NCI-H2107 (cell line): ENCODE measurements at regions not wholly inside any gene's neighbourhood (a gene's known extent, or its start where the extent isn't known, plus 50 kb on each side); places are given as distances from the start of the nearest gene placed in this dataset.
"Not testable (repeated sequence)": the region's sequence is repeated elsewhere in the genome, so short reads cannot be mapped to it uniquely, and the experiment has no call there.

Experiments used
- DNase-seq: peaks from one replicate; lab custom pipeline; 2025; lab: John Stamatoyannopoulos, UW

DNA sequence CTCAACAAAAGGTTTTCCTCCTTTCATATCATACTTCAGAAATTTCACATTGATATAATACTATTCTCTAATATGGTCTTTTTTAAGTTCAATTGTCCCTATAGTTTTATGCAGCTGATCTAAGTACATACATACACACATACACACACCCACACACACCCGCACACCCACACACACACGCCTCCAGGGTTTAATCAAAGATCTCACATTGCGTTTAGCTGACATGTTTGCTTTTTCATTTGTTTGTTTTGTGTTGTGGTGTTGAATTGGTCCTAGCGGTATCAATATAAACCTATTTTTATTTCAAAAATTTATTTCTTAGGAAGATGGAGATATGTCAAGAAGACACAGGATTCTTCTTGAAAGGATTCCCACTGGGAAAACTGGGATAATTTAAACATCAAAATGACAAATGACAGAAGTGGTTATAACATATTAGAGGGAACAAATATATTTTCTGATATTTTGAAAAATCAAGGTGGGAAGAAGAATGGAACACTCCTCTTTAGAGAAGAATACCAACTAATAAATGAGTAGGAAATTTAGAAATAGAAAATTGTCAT lies 434.9 kb upstream of the SLC30A5 start:
- DNase-seq, result no peak

DNA sequence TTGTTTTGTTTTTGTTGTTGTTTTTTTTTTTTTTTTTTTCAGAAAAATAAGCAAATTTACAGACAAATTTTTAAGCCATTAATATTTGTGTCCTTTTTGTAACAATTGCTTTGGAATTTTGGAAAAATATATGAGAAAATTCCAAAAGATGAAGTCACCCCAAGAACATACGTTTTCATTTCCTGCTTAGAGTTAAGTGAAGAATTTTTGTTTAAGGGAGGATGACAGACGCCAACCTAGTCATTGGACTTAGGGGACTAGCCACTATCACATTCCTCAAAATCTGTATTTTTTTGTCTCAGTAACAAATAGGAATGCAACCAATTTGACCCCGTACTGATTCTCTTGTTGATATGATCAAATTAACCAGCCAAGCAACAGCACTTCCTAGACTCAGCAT lies 433.9 kb upstream of the SLC30A5 start:
- DNase-seq, result no peak

- DNase-seq, result no peak
Measured at GRCh38 chr5:68661237-68661636, 432.6 kb upstream of the SLC30A5 start.

DNA sequence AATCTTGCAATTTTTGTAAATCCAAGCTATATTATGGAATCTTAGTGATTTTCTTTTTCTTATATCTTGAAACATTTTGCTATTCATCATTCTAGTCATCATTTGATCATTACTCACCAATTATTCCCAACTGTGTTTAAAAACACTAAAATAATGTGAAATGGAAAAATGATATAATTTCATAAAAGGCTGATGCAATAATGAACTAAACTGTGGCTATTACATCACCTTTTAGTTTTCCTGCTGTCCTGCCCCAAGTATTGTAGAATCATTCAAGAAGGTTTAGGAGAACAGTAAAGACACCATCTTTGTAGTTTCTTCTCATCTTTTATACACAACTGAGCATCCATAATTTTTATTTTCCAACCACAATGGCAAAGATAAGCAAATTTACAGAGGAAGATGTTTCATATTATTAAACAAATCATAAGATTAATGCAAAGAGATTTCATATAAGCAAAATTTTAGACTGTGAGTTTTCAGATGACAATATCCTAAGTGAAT lies 431.0 kb upstream of the SLC30A5 start:
- DNase-seq, result no peak

DNA sequence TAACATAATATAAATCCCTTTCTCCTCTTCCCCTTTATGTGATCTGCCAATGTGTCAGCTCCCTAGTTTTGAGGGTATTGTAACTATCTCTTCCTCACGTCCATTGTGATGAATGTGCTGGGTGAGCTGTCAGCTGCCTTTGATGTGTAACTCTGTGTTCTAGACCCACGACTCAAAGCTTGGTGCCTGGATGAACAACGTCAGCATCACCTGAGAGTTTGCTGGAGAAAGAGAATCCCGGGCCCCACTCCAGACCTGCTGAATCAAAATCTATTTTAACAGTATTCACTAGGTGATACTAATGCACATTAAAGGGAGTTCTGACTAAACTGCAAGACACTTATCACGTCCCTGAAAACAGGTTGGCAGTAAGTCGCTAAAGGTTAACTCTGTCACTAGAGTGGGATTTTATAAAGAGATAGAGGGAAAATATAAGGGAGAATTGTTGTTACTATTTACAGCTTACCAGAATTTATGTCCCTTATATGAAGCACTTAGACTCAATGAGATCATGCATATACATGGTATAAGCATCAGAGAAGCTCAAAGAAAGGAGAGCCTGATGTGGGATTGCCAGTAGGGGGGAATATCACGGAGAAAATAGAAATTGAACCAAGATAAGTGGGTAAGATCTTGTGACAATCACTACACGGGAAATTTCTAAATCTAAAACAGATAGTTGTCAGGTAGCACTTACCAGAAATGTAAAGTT lies 423.8 kb upstream of the SLC30A5 start:
- no peak for DNase-seq

GRCh38 chr5:68673106-68673822 lies 420.6 kb upstream of the SLC30A5 start:
- no peak for DNase-seq

- no peak for DNase-seq
Measured at GRCh38 chr5:68673823-68674180, 420.0 kb upstream of the SLC30A5 start.

DNA sequence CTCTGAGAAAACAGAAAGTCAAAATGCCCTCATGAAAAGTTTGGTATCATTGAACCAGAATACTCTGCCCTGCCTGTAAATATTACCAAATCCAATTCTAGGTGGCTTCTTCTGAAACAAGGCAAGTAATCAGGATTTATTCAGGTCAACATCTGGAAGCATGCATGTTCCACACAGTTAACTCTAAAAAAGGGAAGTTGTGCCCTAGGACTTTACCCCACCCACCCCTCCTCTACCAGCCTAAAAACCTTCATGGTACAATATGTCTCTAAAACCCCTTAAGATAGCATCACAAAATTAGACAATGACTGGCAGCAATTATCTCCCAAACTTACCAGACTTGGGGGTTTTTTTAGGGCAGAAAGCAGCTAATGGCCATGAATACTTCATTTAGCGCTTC lies 414.8 kb upstream of the SLC30A5 start:
- no peak for DNase-seq

DNA sequence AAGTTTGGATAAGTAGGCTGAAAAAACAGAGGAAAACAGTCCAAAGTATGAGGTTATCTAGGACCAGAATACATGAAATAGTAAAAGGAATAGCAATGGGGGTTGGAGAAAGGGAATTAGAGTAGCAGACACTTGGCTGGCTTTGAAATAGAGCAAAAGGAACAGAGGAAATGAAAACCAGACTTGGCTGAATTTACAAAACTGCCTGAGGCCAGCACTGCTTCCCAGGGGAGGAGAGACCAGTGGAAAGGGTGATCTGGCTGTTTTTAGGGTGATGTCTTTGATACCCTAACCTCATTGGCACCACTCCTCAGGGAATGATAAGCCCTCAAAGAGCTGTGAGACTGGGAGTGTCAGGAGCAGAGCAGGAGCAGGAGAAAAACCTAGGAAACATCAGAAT lies 413.4 kb upstream of the SLC30A5 start:
- DNase-seq, result no peak

DNA sequence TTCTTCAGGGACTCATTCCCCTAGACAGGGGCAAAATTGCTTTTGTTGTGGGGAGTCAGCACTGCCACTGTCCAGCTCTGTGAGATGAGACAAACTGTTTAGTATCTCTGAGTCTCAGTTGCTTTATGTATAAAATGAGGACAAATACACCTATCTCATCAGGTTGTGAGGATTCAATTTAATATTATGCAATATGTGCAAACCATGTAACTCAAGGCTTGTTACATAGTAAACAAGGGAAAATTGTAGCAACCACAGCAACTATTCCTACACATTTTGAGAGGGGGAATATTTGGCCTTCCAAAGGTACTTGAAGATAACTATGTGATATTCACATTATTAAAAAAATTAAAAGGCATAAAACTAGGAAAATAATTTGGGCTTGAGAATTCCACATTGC lies 411.9 kb upstream of the SLC30A5 start:
- DNase-seq, result no peak

GRCh38 chr5:68682400-68683160 lies 411.2 kb upstream of the SLC30A5 start:
- no peak for DNase-seq

GRCh38 chr5:68683632-68684036 lies 410.2 kb upstream of the SLC30A5 start:
- DNase-seq, result no peak

DNA sequence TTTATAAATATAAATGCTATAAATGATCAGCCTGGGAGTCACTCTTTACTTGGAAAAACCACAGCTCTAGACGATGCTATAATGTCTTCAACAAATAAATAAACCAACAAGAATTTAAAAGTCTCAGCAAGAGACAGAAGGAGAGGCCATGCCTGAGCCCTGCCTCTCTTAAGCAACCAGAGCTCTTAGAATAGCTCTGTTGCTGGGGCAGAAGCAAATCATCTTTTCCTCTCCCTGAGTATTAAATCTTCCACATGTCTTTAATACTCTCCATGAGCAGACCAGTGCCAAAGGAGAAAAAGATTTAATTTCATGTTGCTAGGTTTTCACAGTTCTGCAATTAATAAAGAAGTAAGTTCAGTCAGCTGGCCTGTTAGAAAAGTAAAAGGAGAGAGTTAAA lies 408.0 kb upstream of the SLC30A5 start:
- DNase-seq, result no peak

- no peak for DNase-seq
Measured at GRCh38 chr5:68688547-68688946, 405.3 kb upstream of the SLC30A5 start.

- no peak for DNase-seq
Measured at GRCh38 chr5:68689010-68689409, 404.8 kb upstream of the SLC30A5 start.

GRCh38 chr5:68691874-68692273 lies 401.9 kb upstream of the SLC30A5 start:
- not testable (repeated sequence) for DNase-seq

DNA sequence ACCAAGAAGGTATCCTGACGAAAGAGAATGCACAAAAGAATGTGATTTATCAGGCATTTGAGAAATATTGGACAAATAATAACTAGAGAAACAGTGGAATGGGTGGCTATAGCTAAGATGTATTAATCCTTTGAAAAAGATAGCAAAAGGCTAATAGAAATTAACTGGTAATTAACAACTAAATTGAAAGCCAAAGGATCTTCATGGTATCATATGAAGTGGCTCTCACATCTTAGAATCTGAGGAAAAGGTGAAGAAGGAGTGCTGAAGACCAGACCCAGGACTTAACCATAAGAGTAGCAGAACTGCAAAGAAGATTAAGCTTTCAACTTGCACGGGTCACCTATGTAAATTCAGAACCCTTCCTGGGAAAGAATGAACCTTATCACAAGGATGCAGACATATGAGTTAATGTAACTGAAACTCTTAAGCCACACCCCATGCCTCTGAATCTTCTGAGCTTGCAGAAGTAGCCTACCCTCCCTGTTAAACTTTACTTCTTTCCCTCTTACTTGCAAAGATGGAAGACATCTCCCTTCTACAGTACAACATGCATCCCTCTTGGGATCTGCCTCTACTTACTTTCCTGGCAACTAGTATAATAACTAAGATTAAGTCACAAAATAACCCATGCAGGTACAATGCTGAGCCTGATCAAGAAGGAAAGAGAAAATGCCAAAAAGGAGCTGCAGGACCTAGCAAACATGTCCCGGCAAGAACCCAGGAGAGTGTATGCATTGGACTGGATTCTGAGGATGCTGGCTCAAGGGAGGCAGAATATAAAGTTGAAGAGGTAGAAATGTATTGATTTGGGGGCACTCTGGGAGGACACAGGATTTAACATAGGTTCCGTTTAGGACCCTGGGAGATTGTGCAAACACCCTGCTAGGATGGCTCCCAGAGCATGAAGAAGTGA lies 395.5 kb upstream of the SLC30A5 start:
- DNase-seq, result no peak

- DNase-seq, result no peak
Measured at GRCh38 chr5:68699966-68700365, 393.8 kb upstream of the SLC30A5 start.

DNA sequence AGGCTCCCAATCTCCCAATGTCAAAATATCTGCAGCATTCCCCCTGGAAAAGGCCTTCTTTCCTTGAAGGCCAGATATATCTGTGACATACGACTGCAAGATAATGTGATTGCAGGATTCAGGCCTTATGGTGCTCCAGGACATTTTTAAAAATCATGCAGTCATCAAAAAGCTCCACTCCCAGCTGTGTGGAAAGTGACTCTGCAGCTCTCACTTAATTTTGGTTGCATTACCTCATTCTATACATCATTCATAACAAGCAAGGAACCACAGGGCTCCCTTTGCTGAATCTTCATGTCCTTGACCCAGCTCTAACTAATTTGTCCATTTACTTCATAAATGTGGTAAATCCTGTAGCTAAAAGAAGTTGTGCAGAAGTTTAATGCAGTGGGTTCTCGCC lies 386.2 kb upstream of the SLC30A5 start:
- DNase-seq, result no peak

GRCh38 chr5:68708156-68708841 lies 385.5 kb upstream of the SLC30A5 start:
- DNase-seq, result no peak

DNA sequence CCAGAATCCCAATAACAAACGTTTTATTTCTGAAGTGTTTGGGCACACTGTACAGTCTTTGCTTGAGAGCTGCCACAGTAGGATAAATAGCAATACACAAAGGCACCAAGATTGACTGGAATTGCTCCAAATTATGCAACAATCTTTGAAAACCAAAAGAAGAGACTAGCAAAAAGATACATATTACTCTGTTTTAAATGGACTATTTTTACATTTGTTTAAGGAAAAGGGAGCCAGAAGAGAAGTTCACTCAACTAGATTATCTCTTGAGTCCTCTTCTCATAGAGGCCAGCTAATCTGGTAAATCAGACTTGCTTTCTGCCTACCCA lies 385.0 kb upstream of the SLC30A5 start:
- no peak for DNase-seq
